B cell (primary cell): ENCODE measurements at regions not wholly inside any gene's neighbourhood (a gene's known extent, or its start where the extent isn't known, plus 50 kb on each side); places are given as distances from the start of the nearest gene placed in this dataset.

Source experiments
- ATAC-seq: fragments of 200-7000 bp; cut with Tn5 transposase; one replicate; pipeline ENCODE4 v1.10.0; 2021; ENCODE audit warnings: low read depth, mild to moderate bottlenecking, moderate number of reproducible peaks, moderate library complexity
- CTCF ChIA-PET: fragments of 350-600 bp; sonication (Branson Sonifier 250); formaldehyde crosslinking; loops from one replicate; lab custom pipeline; 2021; ENCODE audit warnings: antibody characterized with exemption, inconsistent platforms; lab: Charles Lee
- POLR2A ChIA-PET: fragments of 350-600 bp; sonication (Branson Sonifier 250); formaldehyde crosslinking; loops from one replicate; lab custom pipeline; 2021; ENCODE audit warnings: antibody characterized with exemption; lab: Charles Lee
- DNase-seq: peaks from one replicate; pipeline ENCODE4 v3.0.0; 2013
- H2AFZ ChIP-seq: 2 replicates; pipeline ENCODE4 v1.6.1; 2012; ENCODE audit warnings: mild to moderate bottlenecking, low read depth, low read length; ENCODE audit not compliant: insufficient read depth, poor library complexity, severe bottlenecking
- H3K27ac ChIP-seq, 2 donors: 1 replicate in 1 of 2; 2 replicates in 1 of 2; pipeline ENCODE4 v1.5.1; 2012 to 2013; ENCODE audit warnings: low read length in 2 of 2, mild to moderate bottlenecking in 2 of 2, moderate library complexity in 1 of 2
- H3K27me3 ChIP-seq, 4 experiments: fragments of 200-600 bp in 1 of 4; sonication (generic) in 1 of 4; replicated peaks in 1 of 4; 1 replicate in 2 of 4; 2 replicates in 2 of 4; pipeline versions ENCODE4 v1.6.1 to v1.7.0; 2013 to 2016; ENCODE audit warnings: low read length in 3 of 4, mild to moderate bottlenecking in 2 of 4, mixed read lengths in 1 of 4, moderate library complexity in 1 of 4; ENCODE audit not compliant: insufficient read depth in 4 of 4, control insufficient read depth in 3 of 4; ENCODE audit errors: control extremely low read depth in 1 of 4
- H3K36me3 ChIP-seq, 2 experiments: replicated peaks in 1 of 2; 1 replicate in 1 of 2; 2 replicates in 1 of 2; pipeline versions ENCODE4 v1.6.1 to v1.7.1; 2013; ENCODE audit warnings: low read length in 1 of 2; ENCODE audit not compliant: insufficient read depth in 2 of 2, control insufficient read depth in 1 of 2; ENCODE audit errors: control extremely low read depth in 1 of 2, extremely low read depth in 1 of 2
- H3K4me1 ChIP-seq, 2 donors: fragments of 200-600 bp in 1 of 2; sonication (generic) in 1 of 2; 1 replicate in 1 of 2; 2 replicates in 1 of 2; pipeline versions ENCODE4 v1.5.1 to v1.6.1; 2013 to 2017; ENCODE audit warnings: low read length in 2 of 2; ENCODE audit not compliant: control insufficient read depth in 2 of 2, insufficient read depth in 2 of 2
- H3K4me2 ChIP-seq: replicated peaks from 2 replicates; pipeline ENCODE3; 2012; ENCODE audit warnings: mild to moderate bottlenecking, low read depth, low read length; ENCODE audit not compliant: poor library complexity, severe bottlenecking
- H3K4me3 ChIP-seq, 5 experiments: fragments of 200-600 bp in 1 of 5; sonication (generic) in 1 of 5; 1 replicate in 3 of 5; 2 replicates in 2 of 5; pipeline versions ENCODE4 v1.5.1 to v1.7.0; 2011 to 2016; ENCODE audit warnings: low read length in 4 of 5, mild to moderate bottlenecking in 4 of 5, low read depth in 2 of 5, control low read depth in 1 of 5, moderate library complexity in 1 of 5; ENCODE audit not compliant: insufficient read depth in 1 of 5; ENCODE audit errors: control extremely low read depth in 1 of 5, extremely low read depth in 1 of 5
- H3K79me2 ChIP-seq: fragments of 200-600 bp; sonication (generic); one replicate; pipeline ENCODE4 v1.6.0; 2016; ENCODE audit warnings: low read length; ENCODE audit not compliant: control insufficient read depth, insufficient read depth
- H3K9ac ChIP-seq: fragments of 200-600 bp; sonication (generic); 2 replicates; pipeline ENCODE4 v1.6.1; 2017; ENCODE audit warnings: mild to moderate bottlenecking, low read length, moderate library complexity
- H3K9me3 ChIP-seq, 3 donors: one replicate each; pipeline versions ENCODE4 v1.6.1 to v1.7.1; 2013; ENCODE audit warnings: low read length in 2 of 3; ENCODE audit not compliant: control insufficient read depth in 2 of 3, insufficient read depth in 1 of 3; ENCODE audit errors: control extremely low read depth in 1 of 3
- H4K20me1 ChIP-seq: 2 replicates; pipeline ENCODE4 v1.6.0; 2012; ENCODE audit warnings: mild to moderate bottlenecking, low read length; ENCODE audit not compliant: insufficient read depth, control insufficient read depth, poor library complexity, severe bottlenecking
- H3K27ac Mint-ChIP-seq: one replicate; pipeline ENCODE4 v1.8.0; 2021; ENCODE audit warnings: mixed read lengths
- H3K27me3 Mint-ChIP-seq: one replicate; pipeline ENCODE4 v1.8.0; 2021; ENCODE audit warnings: mixed read lengths
- H3K4me1 Mint-ChIP-seq: one replicate; pipeline ENCODE4 v1.8.0; 2021; ENCODE audit warnings: mixed read lengths
- H3K4me3 Mint-ChIP-seq: one replicate; pipeline ENCODE4 v1.8.0; 2021; ENCODE audit warnings: mixed read lengths
- H3K9me3 Mint-ChIP-seq: one replicate; pipeline ENCODE4 v1.8.0; 2022; ENCODE audit warnings: mixed read lengths; ENCODE audit not compliant: insufficient read depth
- CTCF ChIP-seq: fragments of 200-600 bp; IDR thresholded peaks from one replicate; pipeline ENCODE4 v1.8.0; 2022; ENCODE audit warnings: antibody characterized with exemption, mild to moderate bottlenecking
- EZH2 ChIP-seq: IDR thresholded peaks from 2 replicates; pipeline ENCODE4 v1.6.1; 2012; ENCODE audit warnings: borderline replicate concordance, low read depth, mild to moderate bottlenecking, moderate library complexity, low read length; ENCODE audit not compliant: insufficient read depth, poor library complexity, severe bottlenecking
- WGBS: methylation state at CpG from one replicate; pipeline ENCODE4 v1.1.5; 2013; ENCODE audit warnings: missing lambda C conversion rate; ENCODE audit not compliant: insufficient coverage; 5-methylcytosine and 5-hydroxymethylcytosine counted together
- intact Hi-C: fragments of 100-400 bp; cut with micrococcal nuclease; formaldehyde crosslinking; loops from one replicate; pipeline ENCODE4 v1.10.0; 2022

GRCh38 chr1:193680247-193680923 lies 494.0 kb upstream of the B3GALT2 start:
- DNase-seq (no peak), ATAC-seq (no peak)
- no peaks in the 10 kb centered on the region for H3K79me2 ChIP-seq
- H3K4me1 ChIP-seq = no peaks in the 10 kb centered on the region
- WGBS = no CpG with 5 or more reads among the region's 1 CpG
- H3K9ac ChIP-seq = no peak overlapping the region
- H3K9me3 ChIP-seq = no peaks in the 10 kb centered on the region
- H3K36me3 ChIP-seq = no peaks in the 10 kb centered on the region
- Mint-ChIP-seq H3K4me1 (no peaks in the 10 kb centered on the region), H3K27ac (no peak overlapping the region), H3K4me3 (no peak overlapping the region), H3K27me3 (peaks cover 7% of the 10 kb centered on the region), H3K9me3 (no peaks in the 10 kb centered on the region)
- H2AFZ ChIP-seq = no peak overlapping the region
- POLR2A ChIA-PET = no interaction called here
- H3K4me3 ChIP-seq = no peak overlapping the region
- no peaks in the 10 kb centered on the region for H4K20me1 ChIP-seq
- CTCF ChIA-PET = no interaction called here
- intact Hi-C loops = no loop called here
- no peak overlapping the region for H3K4me2 ChIP-seq
- H3K27me3 ChIP-seq = no peaks in the 10 kb centered on the region
- no peak overlapping the region for H3K27ac ChIP-seq
- no peak for TF ChIP-seq CTCF
- TF ChIP-seq EZH2 = no peak

GRCh38 chr1:193677874-193678273 lies 491.5 kb upstream of the B3GALT2 start:
- ATAC-seq = no peak
- H3K9ac ChIP-seq = no peak overlapping the region
- H3K27me3 ChIP-seq = no peaks in the 10 kb centered on the region
- no peak overlapping the region for H3K4me2 ChIP-seq
- no peak overlapping the region for H3K27ac Mint-ChIP-seq
- H2AFZ ChIP-seq = no peak overlapping the region
- no peaks in the 10 kb centered on the region for H4K20me1 ChIP-seq
- no peak for DNase-seq
- WGBS = no CpG with 5 or more reads among the region's 3 CpGs
- H3K4me1 ChIP-seq = no peaks in the 10 kb centered on the region
- H3K4me1 Mint-ChIP-seq = no peaks in the 10 kb centered on the region
- no peaks in the 10 kb centered on the region for H3K36me3 ChIP-seq
- H3K4me3 ChIP-seq = no peak overlapping the region
- POLR2A ChIA-PET = no interaction called here
- CTCF ChIA-PET = no interaction called here
- no peak overlapping the region for H3K27ac ChIP-seq
- H3K9me3 Mint-ChIP-seq = no peaks in the 10 kb centered on the region
- no peaks in the 10 kb centered on the region for H3K79me2 ChIP-seq
- TF ChIP-seq EZH2 (no peak), CTCF (no peak)
- H3K4me3 Mint-ChIP-seq = no peak overlapping the region
- intact Hi-C loops = no loop called here
- H3K9me3 ChIP-seq = no peaks in the 10 kb centered on the region
- H3K27me3 Mint-ChIP-seq = peaks cover 3% of the 10 kb centered on the region
